Peyer's patch (tissue), 4 donors: ENCODE measurements at regions not wholly inside any gene's neighbourhood (a gene's known extent, or its start where the extent isn't known, plus 50 kb on each side); places are given as distances from the start of the nearest gene placed in this dataset.

Source experiments
- DNase-seq, 3 donors: peaks; one replicate each; pipeline ENCODE4 v3.0.0-alpha.2; 2017 to 2019
- H3K27ac ChIP-seq, 4 donors: fragments of 200-600 bp; sonication (generic); one replicate each; pipeline ENCODE4 v1.5.1; 2016 to 2019
- H3K27me3 ChIP-seq, 2 donors: fragments of 200-600 bp; sonication (generic); one replicate each; pipeline ENCODE4 v1.5.1; 2019
- H3K36me3 ChIP-seq, 3 donors: fragments of 200-600 bp; sonication (generic); one replicate each; pipeline ENCODE4 v1.5.1; 2016 to 2019
- H3K4me1 ChIP-seq, 4 donors: fragments of 200-600 bp; sonication (generic); one replicate each; pipeline ENCODE4 v1.5.1; 2016 to 2019
- H3K4me3 ChIP-seq, 4 donors: fragments of 200-600 bp; sonication (generic); 1 replicate in 3 of 4; 2 replicates in 1 of 4; pipeline ENCODE4 v1.5.1; 2016 to 2019; ENCODE audit warnings: mild to moderate bottlenecking in 1 of 4
- H3K9me3 ChIP-seq, 4 donors: fragments of 200-600 bp; sonication (generic); one replicate each; pipeline ENCODE4 v1.5.1; 2016 to 2019; ENCODE audit warnings: mild to moderate bottlenecking in 1 of 4
- POLR2A ChIP-seq, 2 donors: fragments of 450-650 bp; IDR thresholded peaks; one replicate each; pipeline ENCODE4 v1.5.1; 2017; ENCODE audit warnings: antibody characterized with exemption in 2 of 2, mild to moderate bottlenecking in 2 of 2, moderate library complexity in 2 of 2
- TF ChIP-seq, protein P1 (sequence below), 6 experiments: fragments of 450-650 bp in 4 of 6; fragments of 200-600 bp in 2 of 6; sonication (generic) in 1 of 6; IDR thresholded peaks; one replicate each; pipeline ENCODE4 v1.5.1; 2017 to 2019; ENCODE audit warnings: antibody characterized with exemption in 6 of 6, mild to moderate bottlenecking in 3 of 6, moderate library complexity in 1 of 6

DNA sequence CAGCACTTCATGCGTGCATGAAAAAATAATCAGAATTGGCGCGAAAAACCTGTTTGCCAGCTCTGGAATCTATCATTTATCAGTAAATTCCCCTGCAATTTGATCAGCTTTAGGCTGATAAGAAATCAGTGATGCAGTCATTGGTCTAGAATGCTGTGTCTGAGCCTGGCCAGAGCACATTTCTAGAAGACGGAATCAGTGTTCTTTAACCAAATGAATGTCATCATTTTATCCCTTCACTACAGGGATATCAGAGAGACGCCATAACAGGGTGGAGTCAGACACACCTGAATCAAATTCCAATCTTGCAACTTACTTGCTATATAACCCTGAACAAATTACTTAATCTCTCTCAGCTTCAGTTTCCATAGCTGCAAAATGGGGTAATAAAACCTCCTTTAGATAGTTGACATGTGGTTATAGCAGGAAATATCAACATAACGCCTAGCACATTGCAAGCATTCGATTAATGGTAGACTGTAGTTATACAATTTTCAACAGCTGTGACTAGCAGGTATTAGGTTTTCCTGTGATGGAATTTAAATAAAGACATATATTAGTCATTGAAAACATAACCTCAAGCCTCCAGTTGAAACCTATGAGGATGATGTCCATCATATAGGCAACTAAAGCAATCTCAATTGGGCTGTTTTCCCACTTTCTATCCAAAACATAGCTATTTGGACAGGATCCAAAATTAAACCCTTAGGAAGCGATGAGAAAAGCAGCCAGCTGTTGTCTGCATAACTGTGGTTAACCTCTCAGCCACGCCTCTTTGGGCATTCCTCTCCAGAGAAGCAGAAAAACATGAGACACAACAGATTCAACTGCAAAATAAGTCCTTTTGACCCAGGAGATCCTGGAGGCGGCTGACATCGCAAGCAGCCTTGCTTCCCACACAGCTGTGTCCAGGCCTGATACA is 51.6 kb upstream of the UBL3 start:
- no peak for TF ChIP-seq POLR2A (IDR thresholded peaks at IDR 0.05)
- TF ChIP-seq, protein P1, sequence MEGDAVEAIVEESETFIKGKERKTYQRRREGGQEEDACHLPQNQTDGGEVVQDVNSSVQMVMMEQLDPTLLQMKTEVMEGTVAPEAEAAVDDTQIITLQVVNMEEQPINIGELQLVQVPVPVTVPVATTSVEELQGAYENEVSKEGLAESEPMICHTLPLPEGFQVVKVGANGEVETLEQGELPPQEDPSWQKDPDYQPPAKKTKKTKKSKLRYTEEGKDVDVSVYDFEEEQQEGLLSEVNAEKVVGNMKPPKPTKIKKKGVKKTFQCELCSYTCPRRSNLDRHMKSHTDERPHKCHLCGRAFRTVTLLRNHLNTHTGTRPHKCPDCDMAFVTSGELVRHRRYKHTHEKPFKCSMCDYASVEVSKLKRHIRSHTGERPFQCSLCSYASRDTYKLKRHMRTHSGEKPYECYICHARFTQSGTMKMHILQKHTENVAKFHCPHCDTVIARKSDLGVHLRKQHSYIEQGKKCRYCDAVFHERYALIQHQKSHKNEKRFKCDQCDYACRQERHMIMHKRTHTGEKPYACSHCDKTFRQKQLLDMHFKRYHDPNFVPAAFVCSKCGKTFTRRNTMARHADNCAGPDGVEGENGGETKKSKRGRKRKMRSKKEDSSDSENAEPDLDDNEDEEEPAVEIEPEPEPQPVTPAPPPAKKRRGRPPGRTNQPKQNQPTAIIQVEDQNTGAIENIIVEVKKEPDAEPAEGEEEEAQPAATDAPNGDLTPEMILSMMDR (IDR thresholded peaks at IDR 0.05): no peak
- peaks cover 0 to 7% (median 3%) of the 10 kb centered on the region in 4 donors for H3K4me1 ChIP-seq
- DNase-seq: peak in 1 of 3 donors; percentile 62
- H3K9me3 ChIP-seq: no peaks in the 10 kb centered on the region
- no peaks in the 10 kb centered on the region for H3K36me3 ChIP-seq
- no peaks in the 10 kb centered on the region for H3K27me3 ChIP-seq
- peak overlapping the region in 1 of 4 donors; percentile 15 for H3K4me3 ChIP-seq
- peak overlapping the region in 2 of 4 donors; percentile 12 to 70 for H3K27ac ChIP-seq
